ENCODE measurements at regions not wholly inside any gene's neighbourhood (a gene's known extent, or its start where the extent isn't known, plus 50 kb on each side); places are given as distances from the start of the nearest gene placed in this dataset.

DNA sequence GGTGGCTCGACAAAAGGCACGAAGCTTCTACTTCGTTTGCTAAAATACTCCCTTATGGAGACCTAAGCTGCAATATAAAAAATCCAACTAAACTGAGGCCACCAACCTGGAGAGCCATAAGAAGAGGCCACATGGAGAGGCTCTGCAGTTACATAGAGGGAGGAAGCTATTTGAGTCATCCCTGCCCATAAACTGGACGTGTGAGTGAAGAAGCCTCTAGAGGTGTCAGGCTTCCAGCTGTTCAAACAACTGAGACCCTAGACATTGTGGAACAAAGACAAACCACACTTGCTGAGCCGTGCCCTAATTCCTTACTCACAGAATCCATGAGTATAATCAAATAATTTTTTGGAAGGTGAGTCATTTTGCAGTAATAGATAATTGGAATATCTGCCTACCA, 50.2 kb upstream of the GMNC start:
- TF ChIP-seq, protein P1, sequence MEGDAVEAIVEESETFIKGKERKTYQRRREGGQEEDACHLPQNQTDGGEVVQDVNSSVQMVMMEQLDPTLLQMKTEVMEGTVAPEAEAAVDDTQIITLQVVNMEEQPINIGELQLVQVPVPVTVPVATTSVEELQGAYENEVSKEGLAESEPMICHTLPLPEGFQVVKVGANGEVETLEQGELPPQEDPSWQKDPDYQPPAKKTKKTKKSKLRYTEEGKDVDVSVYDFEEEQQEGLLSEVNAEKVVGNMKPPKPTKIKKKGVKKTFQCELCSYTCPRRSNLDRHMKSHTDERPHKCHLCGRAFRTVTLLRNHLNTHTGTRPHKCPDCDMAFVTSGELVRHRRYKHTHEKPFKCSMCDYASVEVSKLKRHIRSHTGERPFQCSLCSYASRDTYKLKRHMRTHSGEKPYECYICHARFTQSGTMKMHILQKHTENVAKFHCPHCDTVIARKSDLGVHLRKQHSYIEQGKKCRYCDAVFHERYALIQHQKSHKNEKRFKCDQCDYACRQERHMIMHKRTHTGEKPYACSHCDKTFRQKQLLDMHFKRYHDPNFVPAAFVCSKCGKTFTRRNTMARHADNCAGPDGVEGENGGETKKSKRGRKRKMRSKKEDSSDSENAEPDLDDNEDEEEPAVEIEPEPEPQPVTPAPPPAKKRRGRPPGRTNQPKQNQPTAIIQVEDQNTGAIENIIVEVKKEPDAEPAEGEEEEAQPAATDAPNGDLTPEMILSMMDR (IDR thresholded peaks at IDR 0.05; ENCODE audit: low read depth, low read length, missing input control), result no peak
- TF ChIP-seq RAD21 (IDR thresholded peaks at IDR 0.05) (no peak), YY1 (IDR thresholded peaks at IDR 0.05) (no peak), SP1 (IDR thresholded peaks at IDR 0.05) (no peak), RXRA (IDR thresholded peaks at IDR 0.05) (no peak)
- TF ChIP-seq, protein P2, sequence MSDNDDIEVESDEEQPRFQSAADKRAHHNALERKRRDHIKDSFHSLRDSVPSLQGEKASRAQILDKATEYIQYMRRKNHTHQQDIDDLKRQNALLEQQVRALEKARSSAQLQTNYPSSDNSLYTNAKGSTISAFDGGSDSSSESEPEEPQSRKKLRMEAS (IDR thresholded peaks at IDR 0.05), result no peak
- TF ChIP-seq, protein P3, sequence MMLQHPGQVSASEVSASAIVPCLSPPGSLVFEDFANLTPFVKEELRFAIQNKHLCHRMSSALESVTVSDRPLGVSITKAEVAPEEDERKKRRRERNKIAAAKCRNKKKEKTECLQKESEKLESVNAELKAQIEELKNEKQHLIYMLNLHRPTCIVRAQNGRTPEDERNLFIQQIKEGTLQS (IDR thresholded peaks at IDR 0.05), result no peak
